PC-3 (cell line): ENCODE measurements at regions not wholly inside any gene's neighbourhood (a gene's known extent, or its start where the extent isn't known, plus 50 kb on each side); places are given as distances from the start of the nearest gene placed in this dataset.
A peak's percentile ranks its signal among the peaks of the same experiment; 100 is the strongest.

Source experiments
- ATAC-seq: fragments of 200-7000 bp; cut with Tn5 transposase; 2 replicates; pipeline ENCODE4 v1.9.1; 2020; ENCODE audit warnings: mild to moderate bottlenecking, moderate library complexity
- BruUV-seq: library from RNA; stranded (reverse); fragments of 400-500 nt; replicated peaks from 2 replicates; lab custom pipeline; 2021; lab: Mats Ljungman, UMichigan
- CTCF ChIA-PET: fragments of 300-600 bp; sonication (Branson Sonifier 250); formaldehyde crosslinking; loops from one replicate; lab custom pipeline; 2022; ENCODE audit warnings: antibody characterized with exemption; lab: Charles Lee
- POLR2A ChIA-PET: fragments of 300-600 bp; sonication (Branson Sonifier 250); formaldehyde crosslinking; loops from one replicate; lab custom pipeline; 2022; ENCODE audit warnings: antibody characterized with exemption; ENCODE audit not compliant: unreplicated experiment; lab: Charles Lee
- DNase-seq: peaks from one replicate; pipeline ENCODE4 v3.0.0-alpha.2; 2015
- H2AFZ ChIP-seq: fragments of 300-600 bp; sonication (generic); 2 replicates; pipeline ENCODE4 v1.6.0; 2016; ENCODE audit warnings: antibody characterized with exemption, low read length
- H3F3A ChIP-seq: fragments of 300-600 bp; sonication (generic); one replicate; pipeline ENCODE4 v1.6.0; 2017; ENCODE audit warnings: antibody characterized with exemption, low read length, control low read depth, mild to moderate bottlenecking; ENCODE audit not compliant: unreplicated experiment
- H3K27ac ChIP-seq: fragments of 300-600 bp; sonication (generic); 2 replicates; pipeline ENCODE4 v1.5.1; 2016; ENCODE audit warnings: mild to moderate bottlenecking, low read length
- H3K27me3 ChIP-seq: fragments of 300-600 bp; sonication (generic); 2 replicates; pipeline ENCODE4 v1.6.1; 2016; ENCODE audit warnings: low read length, mixed read lengths
- H3K36me3 ChIP-seq: fragments of 300-600 bp; sonication (generic); 2 replicates; pipeline ENCODE4 v1.6.1; 2016; ENCODE audit warnings: low read depth, mixed run types, low read length, mixed read lengths
- H3K4me1 ChIP-seq: fragments of 300-600 bp; sonication (generic); 2 replicates; pipeline ENCODE4 v1.5.1; 2016; ENCODE audit warnings: low read length; ENCODE audit not compliant: insufficient read depth
- H3K4me2 ChIP-seq: fragments of 300-600 bp; sonication (generic); 2 replicates; pipeline ENCODE4 v1.6.0; 2016; ENCODE audit warnings: low read length
- H3K4me3 ChIP-seq: fragments of 300-600 bp; sonication (generic); 2 replicates; pipeline ENCODE4 v1.5.1; 2016; ENCODE audit warnings: mild to moderate bottlenecking, low read length, mixed read lengths
- H3K79me2 ChIP-seq: fragments of 300-600 bp; sonication (generic); 2 replicates; pipeline ENCODE4 v1.6.1; 2017; ENCODE audit warnings: low read length, mixed read lengths
- H3K9ac ChIP-seq: fragments of 300-600 bp; sonication (generic); 2 replicates; pipeline ENCODE4 v1.6.0; 2016; ENCODE audit warnings: mild to moderate bottlenecking, low read length
- H3K9me2 ChIP-seq: fragments of 300-600 bp; sonication (generic); replicated peaks from 2 replicates; pipeline ENCODE4 v1.6.1; 2016; ENCODE audit warnings: mixed run types, low read length, mixed read lengths
- H3K9me3 ChIP-seq: fragments of 300-600 bp; sonication (generic); 2 replicates; pipeline ENCODE4 v1.6.1; 2016; ENCODE audit warnings: low read length, mixed read lengths
- H4K20me1 ChIP-seq: fragments of 300-600 bp; sonication (generic); 2 replicates; pipeline ENCODE4 v1.6.1; 2016; ENCODE audit warnings: low read length, mixed read lengths
- EZH2 ChIP-seq: fragments of 300-600 bp; sonication (generic); IDR thresholded peaks from one replicate; pipeline ENCODE4 v1.6.1; 2017; ENCODE audit warnings: antibody characterized with exemption, mild to moderate bottlenecking, low read length; ENCODE audit not compliant: unreplicated experiment
- EZH2phosphoT487 ChIP-seq: fragments of 300-600 bp; sonication (generic); IDR thresholded peaks from 2 replicates; pipeline ENCODE4 v1.6.1; 2018; ENCODE audit warnings: mild to moderate bottlenecking, antibody characterized with exemption, low read length, borderline replicate concordance
- intact Hi-C: fragments of 100-400 bp; cut with micrococcal nuclease; formaldehyde crosslinking; loops from 2 replicates; pipeline ENCODE4 v1.9.0; 2023
- TF ChIP-seq, protein P1 (sequence below): fragments of 300-600 bp; sonication (generic); conservative IDR thresholded peaks from 2 replicates; pipeline ENCODE4 v1.5.1; 2017; ENCODE audit warnings: antibody characterized with exemption, low read depth, mild to moderate bottlenecking, low read length

DNA sequence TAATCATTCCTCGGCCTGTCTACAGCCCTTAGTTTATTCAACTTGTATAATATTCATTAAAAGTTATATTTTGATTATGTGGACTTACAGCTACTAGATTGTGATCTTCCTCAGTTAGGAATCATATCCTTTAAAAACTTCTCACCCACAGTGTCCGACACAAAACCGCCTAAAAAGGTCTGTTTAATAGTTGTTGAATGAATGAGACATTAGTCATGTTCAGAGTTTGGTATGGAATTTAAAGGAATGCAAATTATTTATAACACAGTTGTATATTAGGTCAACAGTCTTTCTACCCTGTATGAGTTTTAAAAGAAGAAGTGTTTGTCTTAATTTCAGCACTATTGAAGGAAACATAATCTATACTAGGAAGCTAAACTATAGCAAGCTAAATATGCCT, 390.0 kb downstream of the ARL4A start:
- Histone ChIP-seq H3K4me1 (peaks cover 30% of the 10 kb centered on the region), H3K27ac (peak overlapping the region; percentile 25; the same call in 1 of the 2 replicates), H3K4me3 (0 out of 2 replicates have a peak overlapping the region, but pooled peaks have one; percentile 7), H3K4me2 (peak overlapping the region; percentile 62), H4K20me1 (no peaks in the 10 kb centered on the region), H3K9me3 (no peaks in the 10 kb centered on the region), H2AFZ (0 out of 2 replicates have a peak overlapping the region, but pooled peaks have one; percentile 9), H3K27me3 (no peaks in the 10 kb centered on the region), H3K9me2 (no peaks in the 10 kb centered on the region), H3K79me2 (no peaks in the 10 kb centered on the region), H3K36me3 (no peaks in the 10 kb centered on the region), H3K9ac (no peak overlapping the region), H3F3A (no peaks in the 10 kb centered on the region)
- peak; percentile 74 for DNase-seq
- peak; percentile 88 for ATAC-seq
- no peak for TF ChIP-seq EZH2
- no peak for TF ChIP-seq EZH2phosphoT487
- TF ChIP-seq, protein P1, sequence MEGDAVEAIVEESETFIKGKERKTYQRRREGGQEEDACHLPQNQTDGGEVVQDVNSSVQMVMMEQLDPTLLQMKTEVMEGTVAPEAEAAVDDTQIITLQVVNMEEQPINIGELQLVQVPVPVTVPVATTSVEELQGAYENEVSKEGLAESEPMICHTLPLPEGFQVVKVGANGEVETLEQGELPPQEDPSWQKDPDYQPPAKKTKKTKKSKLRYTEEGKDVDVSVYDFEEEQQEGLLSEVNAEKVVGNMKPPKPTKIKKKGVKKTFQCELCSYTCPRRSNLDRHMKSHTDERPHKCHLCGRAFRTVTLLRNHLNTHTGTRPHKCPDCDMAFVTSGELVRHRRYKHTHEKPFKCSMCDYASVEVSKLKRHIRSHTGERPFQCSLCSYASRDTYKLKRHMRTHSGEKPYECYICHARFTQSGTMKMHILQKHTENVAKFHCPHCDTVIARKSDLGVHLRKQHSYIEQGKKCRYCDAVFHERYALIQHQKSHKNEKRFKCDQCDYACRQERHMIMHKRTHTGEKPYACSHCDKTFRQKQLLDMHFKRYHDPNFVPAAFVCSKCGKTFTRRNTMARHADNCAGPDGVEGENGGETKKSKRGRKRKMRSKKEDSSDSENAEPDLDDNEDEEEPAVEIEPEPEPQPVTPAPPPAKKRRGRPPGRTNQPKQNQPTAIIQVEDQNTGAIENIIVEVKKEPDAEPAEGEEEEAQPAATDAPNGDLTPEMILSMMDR = no peak
- intact Hi-C loops = loop anchor here (2.0 kb wide), 1 partner anchor 21 kb away; no protein-coding TSS in a partner anchor
- BruUV-seq = no TSS peak
- POLR2A ChIA-PET = no interaction called here
- CTCF ChIA-PET = interaction anchor here (0.6 kb wide), 1 partner anchor 513 kb away, joined by 5 read pairs; no protein-coding TSS in a partner anchor

DNA sequence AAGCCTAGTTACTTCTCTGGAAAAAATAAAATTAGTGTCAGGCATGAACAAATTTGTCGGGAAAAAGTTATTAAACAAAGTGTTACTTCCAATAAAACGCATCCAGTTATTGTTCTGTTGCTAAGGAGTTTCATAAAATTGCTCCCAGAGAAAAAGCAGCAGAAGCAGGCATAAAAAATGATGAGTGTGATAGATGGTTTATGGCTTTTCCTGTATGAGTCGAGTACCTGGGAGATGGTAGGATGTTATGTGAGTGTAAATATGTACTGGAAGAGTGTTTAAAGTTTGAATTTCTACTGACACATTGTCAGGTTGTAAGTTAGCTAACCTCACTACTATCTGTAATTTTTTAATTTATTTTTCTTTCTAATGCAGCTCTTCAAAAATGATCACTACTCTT, 390.7 kb downstream of the ARL4A start:
- ATAC-seq = peak; percentile 70

DNA sequence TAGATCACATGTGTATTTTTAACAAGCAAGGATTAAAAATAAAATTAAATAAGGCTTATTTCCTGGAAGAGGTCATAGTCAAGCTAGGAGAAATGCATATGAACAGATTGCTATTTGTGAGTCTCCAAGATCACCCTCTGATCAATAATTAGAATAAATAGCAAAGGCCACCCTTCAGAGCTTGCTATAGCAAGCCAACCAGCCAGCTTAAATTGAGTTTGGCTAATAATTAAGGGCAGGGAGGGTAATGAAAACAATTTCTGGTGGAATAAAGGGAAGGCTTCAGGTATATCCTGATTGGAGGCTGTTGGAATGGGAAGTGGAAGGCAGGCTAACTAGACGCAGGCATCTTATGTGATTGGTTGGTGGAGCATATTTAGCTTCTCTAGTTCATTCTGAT, 403.5 kb downstream of the ARL4A start:
- no peaks in the 10 kb centered on the region for H4K20me1 ChIP-seq
- TF ChIP-seq, protein P1 = no peak
- TF ChIP-seq EZH2 (no peak), EZH2phosphoT487 (no peak)
- H3F3A ChIP-seq = no peaks in the 10 kb centered on the region
- no peak overlapping the region for H3K27ac ChIP-seq
- intact Hi-C loops = no loop called here
- ChIA-PET CTCF (no interaction called here), POLR2A (no interaction called here)
- no peaks in the 10 kb centered on the region for H3K27me3 ChIP-seq
- H2AFZ ChIP-seq = no peak overlapping the region
- H3K9me2 ChIP-seq = no peaks in the 10 kb centered on the region
- no peak for ATAC-seq
- H3K9ac ChIP-seq = no peak overlapping the region
- H3K36me3 ChIP-seq = no peaks in the 10 kb centered on the region
- H3K4me3 ChIP-seq = no peak overlapping the region
- H3K9me3 ChIP-seq = no peaks in the 10 kb centered on the region
- H3K79me2 ChIP-seq = no peaks in the 10 kb centered on the region
- DNase-seq = no peak
- no TSS peak for BruUV-seq
- no peak overlapping the region for H3K4me2 ChIP-seq
- no peaks in the 10 kb centered on the region for H3K4me1 ChIP-seq

More for the DNA sequence above, 390.7 kb downstream of the ARL4A start:
- H3K4me2 ChIP-seq = peak overlapping the region; percentile 62
- 0 out of 2 replicates have a peak overlapping the region, but pooled peaks have one; percentile 7 for H3K4me3 ChIP-seq
- H3K27ac ChIP-seq = peak overlapping the region; percentile 25; the same call in 1 of the 2 replicates
- intact Hi-C loops = no loop called here
- H3K36me3 ChIP-seq = no peaks in the 10 kb centered on the region
- no peaks in the 10 kb centered on the region for H3K9me2 ChIP-seq
- POLR2A ChIA-PET = no interaction called here
- peak; percentile 31 for DNase-seq
- no peaks in the 10 kb centered on the region for H3F3A ChIP-seq
- H3K9ac ChIP-seq = no peak overlapping the region
- peaks cover 30% of the 10 kb centered on the region for H3K4me1 ChIP-seq
- no peaks in the 10 kb centered on the region for H3K27me3 ChIP-seq
- CTCF ChIA-PET = no interaction called here
- no peaks in the 10 kb centered on the region for H4K20me1 ChIP-seq
- no peaks in the 10 kb centered on the region for H3K9me3 ChIP-seq
- TF ChIP-seq EZH2 = no peak
- TF ChIP-seq, protein P1 = no peak
- TF ChIP-seq EZH2phosphoT487 = no peak
- no peaks in the 10 kb centered on the region for H3K79me2 ChIP-seq
- BruUV-seq = no TSS peak
- 0 out of 2 replicates have a peak overlapping the region, but pooled peaks have one; percentile 9 for H2AFZ ChIP-seq
